ENCODE measurements at regions not wholly inside any gene's neighbourhood (a gene's known extent, or its start where the extent isn't known, plus 50 kb on each side); places are given as distances from the start of the nearest gene placed in this dataset.

DNA sequence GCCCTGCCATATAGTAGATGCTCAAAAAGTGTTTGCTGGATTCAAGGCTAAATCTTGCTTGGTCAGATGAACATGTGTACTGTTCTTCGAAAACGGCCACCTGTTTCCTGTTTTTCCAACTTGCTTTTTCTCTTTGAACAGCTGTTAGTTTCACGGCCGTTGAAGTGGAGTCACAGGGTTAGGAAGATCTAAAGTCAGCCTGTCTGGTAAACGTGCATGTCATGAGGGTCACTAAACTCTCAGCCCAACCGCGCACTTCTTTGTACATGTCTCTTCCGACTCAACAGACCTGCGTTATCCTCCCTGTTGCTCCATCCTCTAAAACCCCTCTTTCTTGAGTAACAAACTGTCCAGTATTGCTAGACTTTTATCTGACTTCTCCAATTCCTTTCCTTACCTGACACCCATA, 93.2 kb upstream of the MAN1A1 start:
- Histone ChIP-seq H3K36me3 (ENCODE audit: control insufficient read depth, insufficient read depth, low read length) (no peaks in the 10 kb centered on the region), H3K27ac (ENCODE audit: extremely low read depth, low read depth, low read length) (no peak overlapping the region), H3K27me3 (ENCODE audit: control insufficient read depth in 2 of 2, insufficient read depth in 2 of 2, low read length in 2 of 2) (no peaks in the 10 kb centered on the region), H3K9me3 (replicated peaks; ENCODE audit: control insufficient read depth, insufficient read depth, low read depth, low read length) (peaks cover 5% of the 10 kb centered on the region; the same call in 1 of the 2 replicates), H3K9me1 (ENCODE audit: control insufficient read depth, insufficient read depth, low read length) (no peaks in the 10 kb centered on the region), H3K4me3 (no peak overlapping the region), H2AFZ (ENCODE audit: low read depth, low read length) (no peak overlapping the region), H3K79me2 (ENCODE audit: control insufficient read depth, insufficient read depth, low read length) (no peaks in the 10 kb centered on the region), H4K20me1 (replicated peaks; ENCODE audit: control insufficient read depth, insufficient read depth, low read length) (no peaks in the 10 kb centered on the region), H3K4me2 (ENCODE audit: insufficient read depth, low read length) (no peak overlapping the region), H3K9ac (ENCODE audit: insufficient read depth in 1 of 2, low read depth in 2 of 2, low read length in 2 of 2) (no peak overlapping the region), H3K4me1 (replicated peaks in 1 of 2; ENCODE audit: control insufficient read depth in 2 of 2, insufficient read depth in 2 of 2, low read length in 2 of 2) (peaks cover 0 to 31% of the 10 kb centered on the region in 2 experiments; a peak in 2 of 5 replicates)
- no peak for DNase-seq (ENCODE audit: extremely low read depth in 1 of 4, low spot score in 3 of 4)
- POLR2A ChIA-PET, result interaction anchor here (0.6 kb wide), 1 partner anchor 53 kb away, joined by 3 read pairs; no protein-coding TSS in a partner anchor
- no peak for ATAC-seq
- in situ Hi-C loops (cut with MboI) (no loop called here), intact Hi-C loops (cut with micrococcal nuclease) (no loop called here)
- no TSS peak for BruUV-seq (replicated peaks)
- CTCF ChIA-PET (ENCODE audit: low intra/inter-chr PET ratio), result no interaction called here
- no peak for FAIRE-seq
- 85% methylated on average over 8 of the region's 9 CpGs for WGBS (ENCODE audit: insufficient coverage, low coverage, missing lambda C conversion rate)
- TF ChIP-seq ZNF445 (CRISPR knock-in tag; IDR thresholded peaks at IDR 0.05; ENCODE audit: low read depth), result no peak
- TF ChIP-seq, protein P1, sequence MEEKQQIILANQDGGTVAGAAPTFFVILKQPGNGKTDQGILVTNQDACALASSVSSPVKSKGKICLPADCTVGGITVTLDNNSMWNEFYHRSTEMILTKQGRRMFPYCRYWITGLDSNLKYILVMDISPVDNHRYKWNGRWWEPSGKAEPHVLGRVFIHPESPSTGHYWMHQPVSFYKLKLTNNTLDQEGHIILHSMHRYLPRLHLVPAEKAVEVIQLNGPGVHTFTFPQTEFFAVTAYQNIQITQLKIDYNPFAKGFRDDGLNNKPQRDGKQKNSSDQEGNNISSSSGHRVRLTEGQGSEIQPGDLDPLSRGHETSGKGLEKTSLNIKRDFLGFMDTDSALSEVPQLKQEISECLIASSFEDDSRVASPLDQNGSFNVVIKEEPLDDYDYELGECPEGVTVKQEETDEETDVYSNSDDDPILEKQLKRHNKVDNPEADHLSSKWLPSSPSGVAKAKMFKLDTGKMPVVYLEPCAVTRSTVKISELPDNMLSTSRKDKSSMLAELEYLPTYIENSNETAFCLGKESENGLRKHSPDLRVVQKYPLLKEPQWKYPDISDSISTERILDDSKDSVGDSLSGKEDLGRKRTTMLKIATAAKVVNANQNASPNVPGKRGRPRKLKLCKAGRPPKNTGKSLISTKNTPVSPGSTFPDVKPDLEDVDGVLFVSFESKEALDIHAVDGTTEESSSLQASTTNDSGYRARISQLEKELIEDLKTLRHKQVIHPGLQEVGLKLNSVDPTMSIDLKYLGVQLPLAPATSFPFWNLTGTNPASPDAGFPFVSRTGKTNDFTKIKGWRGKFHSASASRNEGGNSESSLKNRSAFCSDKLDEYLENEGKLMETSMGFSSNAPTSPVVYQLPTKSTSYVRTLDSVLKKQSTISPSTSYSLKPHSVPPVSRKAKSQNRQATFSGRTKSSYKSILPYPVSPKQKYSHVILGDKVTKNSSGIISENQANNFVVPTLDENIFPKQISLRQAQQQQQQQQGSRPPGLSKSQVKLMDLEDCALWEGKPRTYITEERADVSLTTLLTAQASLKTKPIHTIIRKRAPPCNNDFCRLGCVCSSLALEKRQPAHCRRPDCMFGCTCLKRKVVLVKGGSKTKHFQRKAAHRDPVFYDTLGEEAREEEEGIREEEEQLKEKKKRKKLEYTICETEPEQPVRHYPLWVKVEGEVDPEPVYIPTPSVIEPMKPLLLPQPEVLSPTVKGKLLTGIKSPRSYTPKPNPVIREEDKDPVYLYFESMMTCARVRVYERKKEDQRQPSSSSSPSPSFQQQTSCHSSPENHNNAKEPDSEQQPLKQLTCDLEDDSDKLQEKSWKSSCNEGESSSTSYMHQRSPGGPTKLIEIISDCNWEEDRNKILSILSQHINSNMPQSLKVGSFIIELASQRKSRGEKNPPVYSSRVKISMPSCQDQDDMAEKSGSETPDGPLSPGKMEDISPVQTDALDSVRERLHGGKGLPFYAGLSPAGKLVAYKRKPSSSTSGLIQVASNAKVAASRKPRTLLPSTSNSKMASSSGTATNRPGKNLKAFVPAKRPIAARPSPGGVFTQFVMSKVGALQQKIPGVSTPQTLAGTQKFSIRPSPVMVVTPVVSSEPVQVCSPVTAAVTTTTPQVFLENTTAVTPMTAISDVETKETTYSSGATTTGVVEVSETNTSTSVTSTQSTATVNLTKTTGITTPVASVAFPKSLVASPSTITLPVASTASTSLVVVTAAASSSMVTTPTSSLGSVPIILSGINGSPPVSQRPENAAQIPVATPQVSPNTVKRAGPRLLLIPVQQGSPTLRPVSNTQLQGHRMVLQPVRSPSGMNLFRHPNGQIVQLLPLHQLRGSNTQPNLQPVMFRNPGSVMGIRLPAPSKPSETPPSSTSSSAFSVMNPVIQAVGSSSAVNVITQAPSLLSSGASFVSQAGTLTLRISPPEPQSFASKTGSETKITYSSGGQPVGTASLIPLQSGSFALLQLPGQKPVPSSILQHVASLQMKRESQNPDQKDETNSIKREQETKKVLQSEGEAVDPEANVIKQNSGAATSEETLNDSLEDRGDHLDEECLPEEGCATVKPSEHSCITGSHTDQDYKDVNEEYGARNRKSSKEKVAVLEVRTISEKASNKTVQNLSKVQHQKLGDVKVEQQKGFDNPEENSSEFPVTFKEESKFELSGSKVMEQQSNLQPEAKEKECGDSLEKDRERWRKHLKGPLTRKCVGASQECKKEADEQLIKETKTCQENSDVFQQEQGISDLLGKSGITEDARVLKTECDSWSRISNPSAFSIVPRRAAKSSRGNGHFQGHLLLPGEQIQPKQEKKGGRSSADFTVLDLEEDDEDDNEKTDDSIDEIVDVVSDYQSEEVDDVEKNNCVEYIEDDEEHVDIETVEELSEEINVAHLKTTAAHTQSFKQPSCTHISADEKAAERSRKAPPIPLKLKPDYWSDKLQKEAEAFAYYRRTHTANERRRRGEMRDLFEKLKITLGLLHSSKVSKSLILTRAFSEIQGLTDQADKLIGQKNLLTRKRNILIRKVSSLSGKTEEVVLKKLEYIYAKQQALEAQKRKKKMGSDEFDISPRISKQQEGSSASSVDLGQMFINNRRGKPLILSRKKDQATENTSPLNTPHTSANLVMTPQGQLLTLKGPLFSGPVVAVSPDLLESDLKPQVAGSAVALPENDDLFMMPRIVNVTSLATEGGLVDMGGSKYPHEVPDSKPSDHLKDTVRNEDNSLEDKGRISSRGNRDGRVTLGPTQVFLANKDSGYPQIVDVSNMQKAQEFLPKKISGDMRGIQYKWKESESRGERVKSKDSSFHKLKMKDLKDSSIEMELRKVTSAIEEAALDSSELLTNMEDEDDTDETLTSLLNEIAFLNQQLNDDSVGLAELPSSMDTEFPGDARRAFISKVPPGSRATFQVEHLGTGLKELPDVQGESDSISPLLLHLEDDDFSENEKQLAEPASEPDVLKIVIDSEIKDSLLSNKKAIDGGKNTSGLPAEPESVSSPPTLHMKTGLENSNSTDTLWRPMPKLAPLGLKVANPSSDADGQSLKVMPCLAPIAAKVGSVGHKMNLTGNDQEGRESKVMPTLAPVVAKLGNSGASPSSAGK (IDR thresholded peaks at IDR 0.05), result no peak
- no peak for TF ChIP-seq ZNF324 (CRISPR knock-in tag; IDR thresholded peaks at IDR 0.05)
- no peak for TF ChIP-seq ZNF77 (CRISPR knock-in tag; IDR thresholded peaks at IDR 0.05)
- no peak for TF ChIP-seq CTBP1 (IDR thresholded peaks at IDR 0.05; ENCODE audit: borderline replicate concordance)
- no peak for TF ChIP-seq GABPB1 (CRISPR knock-in tag; IDR thresholded peaks at IDR 0.05)
- no peak for TF ChIP-seq PCBP2 (IDR thresholded peaks at IDR 0.05; ENCODE audit: low read depth, low read length, poor library complexity, severe bottlenecking)
- no peak for TF ChIP-seq SOX6 (IDR thresholded peaks at IDR 0.05)
- TF ChIP-seq, protein P2, sequence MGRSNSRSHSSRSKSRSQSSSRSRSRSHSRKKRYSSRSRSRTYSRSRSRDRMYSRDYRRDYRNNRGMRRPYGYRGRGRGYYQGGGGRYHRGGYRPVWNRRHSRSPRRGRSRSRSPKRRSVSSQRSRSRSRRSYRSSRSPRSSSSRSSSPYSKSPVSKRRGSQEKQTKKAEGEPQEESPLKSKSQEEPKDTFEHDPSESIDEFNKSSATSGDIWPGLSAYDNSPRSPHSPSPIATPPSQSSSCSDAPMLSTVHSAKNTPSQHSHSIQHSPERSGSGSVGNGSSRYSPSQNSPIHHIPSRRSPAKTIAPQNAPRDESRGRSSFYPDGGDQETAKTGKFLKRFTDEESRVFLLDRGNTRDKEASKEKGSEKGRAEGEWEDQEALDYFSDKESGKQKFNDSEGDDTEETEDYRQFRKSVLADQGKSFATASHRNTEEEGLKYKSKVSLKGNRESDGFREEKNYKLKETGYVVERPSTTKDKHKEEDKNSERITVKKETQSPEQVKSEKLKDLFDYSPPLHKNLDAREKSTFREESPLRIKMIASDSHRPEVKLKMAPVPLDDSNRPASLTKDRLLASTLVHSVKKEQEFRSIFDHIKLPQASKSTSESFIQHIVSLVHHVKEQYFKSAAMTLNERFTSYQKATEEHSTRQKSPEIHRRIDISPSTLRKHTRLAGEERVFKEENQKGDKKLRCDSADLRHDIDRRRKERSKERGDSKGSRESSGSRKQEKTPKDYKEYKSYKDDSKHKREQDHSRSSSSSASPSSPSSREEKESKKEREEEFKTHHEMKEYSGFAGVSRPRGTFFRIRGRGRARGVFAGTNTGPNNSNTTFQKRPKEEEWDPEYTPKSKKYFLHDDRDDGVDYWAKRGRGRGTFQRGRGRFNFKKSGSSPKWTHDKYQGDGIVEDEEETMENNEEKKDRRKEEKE (IDR thresholded peaks at IDR 0.05; ENCODE audit: borderline replicate concordance in 1 of 2, control insufficient read depth in 1 of 2, low read depth in 2 of 2, low read length in 1 of 2), result no peak
